A549 (cell line): ENCODE measurements at regions not wholly inside any gene's neighbourhood (a gene's known extent, or its start where the extent isn't known, plus 50 kb on each side); places are given as distances from the start of the nearest gene placed in this dataset.

ENCODE experiments used
- ATAC-seq, 2 experiments: fragments of 200-7000 bp in 1 of 2; fragments of >200 bp in 1 of 2; cut with Nextera tagmentation in 1 of 2; cut with Tn5 transposase in 1 of 2; 3 replicates each; pipeline versions ENCODE4 v1.8.0 to v1.9.1; 2018 to 2020; ENCODE audit warnings: mild to moderate bottlenecking in 1 of 2, moderate library complexity in 1 of 2
- CTCF ChIA-PET: fragments of 300-600 bp; sonication (Branson Sonifier 250); formaldehyde crosslinking; extraction: SDS; loops from one replicate; lab custom pipeline; 2021; ENCODE audit warnings: antibody characterized with exemption, inconsistent platforms; lab: Yijun Ruan, JAX
- POLR2A ChIA-PET: fragments of 350-600 bp; formaldehyde crosslinking; extraction: SDS; loops from one replicate; lab custom pipeline; 2021; ENCODE audit warnings: antibody characterized with exemption, inconsistent platforms; lab: Yijun Ruan, JAX
- DNase-seq, 2 experiments: peaks; one replicate each; pipeline versions ENCODE4 v3.0.0 to v3.0.0-alpha.2; 2011 to 2016; ENCODE audit warnings: low read depth in 1 of 2, low spot score in 1 of 2
- FAIRE-seq: peaks from 2 replicates; lab custom pipeline; 2011; peaks lifted over from hg19 to GRCh38; lab: Jason Lieb, UNC
- H3K27ac ChIP-seq, 2 experiments: fragments of >200 bp; sonication (Bioruptor Twin); formaldehyde crosslinking; 3 replicates each; pipeline ENCODE4 v1.5.1; 2016 to 2017
- H3K4me1 ChIP-seq: fragments of >200 bp; sonication (Bioruptor Twin); formaldehyde crosslinking; 3 replicates; pipeline ENCODE4 v1.6.1; 2016
- H3K4me2 ChIP-seq: fragments of >200 bp; sonication (Bioruptor Twin); formaldehyde crosslinking; 3 replicates; pipeline ENCODE4 v1.6.1; 2016
- H3K4me3 ChIP-seq: fragments of >200 bp; sonication (Bioruptor Twin); formaldehyde crosslinking; 3 replicates; pipeline ENCODE4 v1.5.1; 2016
- H3K9me3 ChIP-seq: fragments of >200 bp; sonication (Bioruptor Twin); formaldehyde crosslinking; 3 replicates; pipeline ENCODE4 v1.6.1; 2016
- BCL3 ChIP-seq: fragments of >200 bp; sonication (Bioruptor Twin); formaldehyde crosslinking; IDR thresholded peaks from 3 replicates; pipeline ENCODE4 v1.6.1; 2016
- CBX2 ChIP-seq: fragments of 200-600 bp; sonication (generic); IDR thresholded peaks from 2 replicates; pipeline ENCODE4 v1.6.1; 2016; ENCODE audit warnings: low read depth, mild to moderate bottlenecking, borderline replicate concordance
- CEBPB ChIP-seq, 2 experiments: fragments of >200 bp in 1 of 2; sonication (Bioruptor Twin) in 1 of 2; formaldehyde crosslinking in 1 of 2; IDR thresholded peaks; 2 replicates each; pipeline ENCODE4 v1.6.1; 2012 to 2016
- EP300 ChIP-seq, 2 experiments: fragments of >200 bp; sonication (Bioruptor Twin); formaldehyde crosslinking; IDR thresholded peaks; 2 replicates in 1 of 2; 3 replicates in 1 of 2; pipeline ENCODE4 v1.6.1; 2016 to 2017
- FOSB ChIP-seq: fragments of 250-450 bp; sonication (Bioruptor Pico); IDR thresholded peaks from 2 replicates; pipeline ENCODE4 v1.5.0; 2020; ENCODE audit warnings: mild to moderate bottlenecking, moderate library complexity
- FOSL2 ChIP-seq, 2 experiments: fragments of 450-650 bp in 1 of 2; fragments of >200 bp in 1 of 2; sonication (Bioruptor Twin) in 1 of 2; formaldehyde crosslinking; IDR thresholded peaks; 2 replicates each; pipeline versions ENCODE4 v1.5.0 to v1.6.1; 2016 to 2020; ENCODE audit warnings: mild to moderate bottlenecking in 1 of 2, moderate library complexity in 1 of 2
- HDAC2 ChIP-seq: fragments of 200-600 bp; sonication (generic); IDR thresholded peaks from 2 replicates; pipeline ENCODE4 v1.6.1; 2016
- HEYL ChIP-seq: fragments of 250-450 bp; sonication (Bioruptor Pico); IDR thresholded peaks from 2 replicates; pipeline ENCODE4 v1.8.0; 2021; ENCODE audit warnings: mild to moderate bottlenecking, moderate library complexity
- HMGXB4 ChIP-seq: fragments of 250-450 bp; sonication (Bioruptor Pico); IDR thresholded peaks from 2 replicates; pipeline ENCODE4 v1.5.0; 2021; ENCODE audit warnings: mild to moderate bottlenecking, moderate library complexity, borderline replicate concordance
- JUN ChIP-seq, 2 experiments: fragments of >200 bp; sonication (Bioruptor Twin); formaldehyde crosslinking; IDR thresholded peaks; 2 replicates in 1 of 2; 3 replicates in 1 of 2; pipeline ENCODE4 v1.6.1; 2016 to 2017
- JUNB ChIP-seq: fragments of >200 bp; sonication (Bioruptor Twin); formaldehyde crosslinking; IDR thresholded peaks from 2 replicates; pipeline ENCODE4 v1.6.1; 2016
- MAFK ChIP-seq: fragments of 450-650 bp; IDR thresholded peaks from 2 replicates; pipeline ENCODE4 v1.6.1; 2014; ENCODE audit not compliant: partially characterized antibody
- MYC ChIP-seq: IDR thresholded peaks from 2 replicates; pipeline ENCODE4 v1.6.1; 2012; ENCODE audit warnings: mild to moderate bottlenecking, inconsistent platforms, low read length, improper control_type of control experiment, borderline replicate concordance
- NFE2L2 ChIP-seq: fragments of 150-350 bp; conservative IDR thresholded peaks from 2 replicates; pipeline ENCODE4 v1.6.1; 2014; ENCODE audit warnings: low read length
- POLR2AphosphoS2 ChIP-seq: conservative IDR thresholded peaks from 2 replicates; pipeline ENCODE4 v1.6.1; 2012; ENCODE audit warnings: low read length, improper control_type of control experiment, inconsistent platforms
- RCOR1 ChIP-seq: fragments of 150-350 bp; IDR thresholded peaks from 2 replicates; pipeline ENCODE4 v1.6.1; 2014; ENCODE audit warnings: antibody characterized with exemption, low read length, low read depth
- RFX5 ChIP-seq: fragments of 450-650 bp; IDR thresholded peaks from 2 replicates; pipeline ENCODE4 v1.7.1; 2014; ENCODE audit warnings: antibody characterized with exemption, mild to moderate bottlenecking, moderate library complexity
- RNF2 ChIP-seq: fragments of 200-600 bp; sonication (generic); IDR thresholded peaks from 2 replicates; pipeline ENCODE4 v1.6.1; 2016; ENCODE audit warnings: low read depth, mild to moderate bottlenecking, antibody characterized with exemption, moderate library complexity, borderline replicate concordance
- USF2 ChIP-seq: fragments of 450-650 bp; IDR thresholded peaks from 2 replicates; pipeline ENCODE4 v1.6.1; 2014; ENCODE audit warnings: antibody characterized with exemption
- ZSCAN20 ChIP-seq: fragments of 250-450 bp; sonication (Bioruptor Pico); IDR thresholded peaks from 2 replicates; pipeline ENCODE4 v1.8.0; 2022; ENCODE audit warnings: mild to moderate bottlenecking, moderate library complexity
- WGBS: methylation state at CpG from one replicate; pipeline ENCODE4 v1.1.6; 2017; ENCODE audit errors: missing lambda C conversion rate; 5-methylcytosine and 5-hydroxymethylcytosine counted together
- TF ChIP-seq, protein P1 (sequence below): fragments of 200-600 bp; sonication (generic); IDR thresholded peaks from 2 replicates; pipeline ENCODE4 v1.6.1; 2016; ENCODE audit warnings: antibody characterized with exemption, mild to moderate bottlenecking, moderate library complexity
- TF ChIP-seq, protein P2 (sequence below): fragments of 150-350 bp; IDR thresholded peaks from 2 replicates; pipeline ENCODE4 v1.6.1; 2014; ENCODE audit warnings: low read depth, mild to moderate bottlenecking, low read length

- WGBS: 10% methylated on average over 4 of the region's 5 CpGs
- ATAC-seq: no peak
- CTCF ChIA-PET: no interaction called here
Measured at GRCh38 chr2:2696325-2696724, 365.2 kb upstream of the MYT1L start.

DNA sequence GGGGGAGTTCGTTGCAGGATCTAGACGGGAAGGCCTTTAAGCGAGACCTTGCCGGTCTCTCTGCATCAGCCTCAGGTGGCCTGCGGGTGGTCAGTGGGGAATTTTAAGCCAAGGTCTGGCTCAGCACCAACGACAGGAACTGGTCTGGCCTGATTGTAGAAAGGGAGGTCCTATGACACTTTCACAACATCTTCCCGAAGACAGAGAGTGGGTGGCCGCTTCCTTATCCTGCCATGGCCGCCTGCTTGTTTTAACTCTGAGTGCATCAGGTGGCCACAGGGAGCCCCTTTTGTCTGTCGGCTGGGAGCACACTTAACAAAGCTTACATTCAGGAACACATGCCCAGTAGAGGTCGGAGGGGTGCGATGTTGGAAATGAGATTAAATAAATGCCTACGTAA, 363.7 kb upstream of the MYT1L start:
- DNase-seq (no peak), ATAC-seq (no peak), FAIRE-seq (no peak)
- ChIA-PET POLR2A (no interaction called here), CTCF (interaction anchor here (0.5 kb wide), 1 partner anchor 1265 kb away, joined by 3 read pairs; no protein-coding TSS in a partner anchor)
- 28% methylated on average over 13 of the region's 13 CpGs for WGBS
- no peaks in the 10 kb centered on the region for H3K4me1 ChIP-seq
- no peak overlapping the region for H3K27ac ChIP-seq
- no peak overlapping the region for H3K4me3 ChIP-seq
- no peak overlapping the region for H3K4me2 ChIP-seq
- H3K9me3 ChIP-seq: no peaks in the 10 kb centered on the region
- TF ChIP-seq HDAC2 (no peak), RCOR1 (no peak), HEYL (CRISPR knock-in tag) (no peak), JUNB (no peak), FOSL2 (IDR thresholded peaks at IDR 0.05) (no peak), FOSL2 (CRISPR knock-in tag; IDR thresholded peaks at IDR 0.05) (no peak), USF2 (no peak), POLR2AphosphoS2 (no peak), MAFK (no peak), CBX2 (no peak), RNF2 (no peak), ZSCAN20 (no peak), RFX5 (no peak), MYC (no peak)

More at GRCh38 chr2:2696325-2696724, 365.2 kb upstream of the MYT1L start:
- Histone ChIP-seq H3K4me3 (no peak overlapping the region), H3K4me1 (no peaks in the 10 kb centered on the region), H3K27ac (no peak overlapping the region), H3K4me2 (no peak overlapping the region), H3K9me3 (no peaks in the 10 kb centered on the region)
- TF ChIP-seq, protein P1, sequence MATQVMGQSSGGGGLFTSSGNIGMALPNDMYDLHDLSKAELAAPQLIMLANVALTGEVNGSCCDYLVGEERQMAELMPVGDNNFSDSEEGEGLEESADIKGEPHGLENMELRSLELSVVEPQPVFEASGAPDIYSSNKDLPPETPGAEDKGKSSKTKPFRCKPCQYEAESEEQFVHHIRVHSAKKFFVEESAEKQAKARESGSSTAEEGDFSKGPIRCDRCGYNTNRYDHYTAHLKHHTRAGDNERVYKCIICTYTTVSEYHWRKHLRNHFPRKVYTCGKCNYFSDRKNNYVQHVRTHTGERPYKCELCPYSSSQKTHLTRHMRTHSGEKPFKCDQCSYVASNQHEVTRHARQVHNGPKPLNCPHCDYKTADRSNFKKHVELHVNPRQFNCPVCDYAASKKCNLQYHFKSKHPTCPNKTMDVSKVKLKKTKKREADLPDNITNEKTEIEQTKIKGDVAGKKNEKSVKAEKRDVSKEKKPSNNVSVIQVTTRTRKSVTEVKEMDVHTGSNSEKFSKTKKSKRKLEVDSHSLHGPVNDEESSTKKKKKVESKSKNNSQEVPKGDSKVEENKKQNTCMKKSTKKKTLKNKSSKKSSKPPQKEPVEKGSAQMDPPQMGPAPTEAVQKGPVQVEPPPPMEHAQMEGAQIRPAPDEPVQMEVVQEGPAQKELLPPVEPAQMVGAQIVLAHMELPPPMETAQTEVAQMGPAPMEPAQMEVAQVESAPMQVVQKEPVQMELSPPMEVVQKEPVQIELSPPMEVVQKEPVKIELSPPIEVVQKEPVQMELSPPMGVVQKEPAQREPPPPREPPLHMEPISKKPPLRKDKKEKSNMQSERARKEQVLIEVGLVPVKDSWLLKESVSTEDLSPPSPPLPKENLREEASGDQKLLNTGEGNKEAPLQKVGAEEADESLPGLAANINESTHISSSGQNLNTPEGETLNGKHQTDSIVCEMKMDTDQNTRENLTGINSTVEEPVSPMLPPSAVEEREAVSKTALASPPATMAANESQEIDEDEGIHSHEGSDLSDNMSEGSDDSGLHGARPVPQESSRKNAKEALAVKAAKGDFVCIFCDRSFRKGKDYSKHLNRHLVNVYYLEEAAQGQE: no peak
- TF ChIP-seq, protein P2, sequence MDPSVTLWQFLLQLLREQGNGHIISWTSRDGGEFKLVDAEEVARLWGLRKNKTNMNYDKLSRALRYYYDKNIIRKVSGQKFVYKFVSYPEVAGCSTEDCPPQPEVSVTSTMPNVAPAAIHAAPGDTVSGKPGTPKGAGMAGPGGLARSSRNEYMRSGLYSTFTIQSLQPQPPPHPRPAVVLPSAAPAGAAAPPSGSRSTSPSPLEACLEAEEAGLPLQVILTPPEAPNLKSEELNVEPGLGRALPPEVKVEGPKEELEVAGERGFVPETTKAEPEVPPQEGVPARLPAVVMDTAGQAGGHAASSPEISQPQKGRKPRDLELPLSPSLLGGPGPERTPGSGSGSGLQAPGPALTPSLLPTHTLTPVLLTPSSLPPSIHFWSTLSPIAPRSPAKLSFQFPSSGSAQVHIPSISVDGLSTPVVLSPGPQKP: no peak
- TF ChIP-seq HMGXB4 (CRISPR knock-in tag) (no peak), EP300 (IDR thresholded peaks at IDR 0.05) (no peak), HDAC2 (no peak), BCL3 (no peak), USF2 (no peak), JUN (IDR thresholded peaks at IDR 0.05) (no peak), CEBPB (IDR thresholded peaks at IDR 0.05) (no peak), NFE2L2 (no peak), FOSB (no peak), POLR2AphosphoS2 (no peak), HEYL (CRISPR knock-in tag) (no peak)
- FAIRE-seq (no peak), DNase-seq (no peak)
- POLR2A ChIA-PET: no interaction called here
